OCI-M1 (cell line): ENCODE measurements at regions not wholly inside any gene's neighbourhood (a gene's known extent, or its start where the extent isn't known, plus 50 kb on each side); places are given as distances from the start of the nearest gene placed in this dataset.
A peak's percentile ranks its signal among the peaks of the same experiment; 100 is the strongest.

Source experiments
- DNase-seq: peaks from one replicate; lab custom pipeline; 2025; lab: John Stamatoyannopoulos, UW

DNA sequence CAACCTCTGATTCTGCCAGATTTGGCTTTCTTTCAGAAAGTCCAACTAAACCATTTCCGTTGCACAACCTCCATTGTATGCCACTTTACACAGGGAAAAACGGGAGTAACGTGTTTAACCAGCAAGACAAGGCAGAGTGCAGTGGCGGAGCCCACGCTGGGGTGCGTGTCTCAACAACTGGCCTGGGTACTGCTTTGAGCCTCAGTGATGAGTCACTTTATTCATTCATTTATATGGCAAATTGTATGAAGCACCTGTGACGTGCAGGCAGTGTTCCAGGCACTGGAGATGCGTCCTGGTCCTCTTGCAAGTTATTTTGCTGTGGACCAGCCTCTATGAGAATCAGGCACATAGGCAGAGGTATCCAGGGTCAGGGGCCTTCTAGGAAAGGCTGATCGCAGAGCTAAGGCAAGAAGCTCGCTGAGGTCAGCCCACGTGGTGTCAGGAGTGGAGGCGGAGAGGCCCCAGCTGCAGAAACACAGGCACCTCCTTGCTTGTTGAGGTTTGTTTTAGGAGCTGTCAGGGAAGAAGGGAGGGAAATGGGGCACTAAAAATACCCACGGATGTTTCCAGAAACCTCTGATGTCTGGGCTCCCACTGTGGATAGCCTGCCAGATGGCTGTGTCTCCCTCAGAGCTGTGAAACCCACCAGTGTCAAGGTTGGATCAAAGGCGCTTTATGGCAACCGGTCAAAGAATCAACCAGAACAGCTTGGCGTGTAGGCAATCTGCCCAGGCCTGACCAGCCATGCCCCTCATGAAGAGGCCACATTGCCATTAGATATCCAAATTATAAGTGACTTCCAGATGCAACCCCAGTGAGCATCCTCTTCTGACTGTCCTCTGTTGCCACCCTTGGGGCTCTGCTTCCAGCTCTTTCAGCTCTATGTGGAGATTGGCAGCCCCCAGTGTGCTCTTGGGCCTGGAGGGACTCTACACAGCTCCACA is 157.2 kb downstream of the CD83 start:
- no peak for DNase-seq

- no peak for DNase-seq
Observed at GRCh38 chr6:14275493-14275851, 157.9 kb downstream of the CD83 start.

DNA sequence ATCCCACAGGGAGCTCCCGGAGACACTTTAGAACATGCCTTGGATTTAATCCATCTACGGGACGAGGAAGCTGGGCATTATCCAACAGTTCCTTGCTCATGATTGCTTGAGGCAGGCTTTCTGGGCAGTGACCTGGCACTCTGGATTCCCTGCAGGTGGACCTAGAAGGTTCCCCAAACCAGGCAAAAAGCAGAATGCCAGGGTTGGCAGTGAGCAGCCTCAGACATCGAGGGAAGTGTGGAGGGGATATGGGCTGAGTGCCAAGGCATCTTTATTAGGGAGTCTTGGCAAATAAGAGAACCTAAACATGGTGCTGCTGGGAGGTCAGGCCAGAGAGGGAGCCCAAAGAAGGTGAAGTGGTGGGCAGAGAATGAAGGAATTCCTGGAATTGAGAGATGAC is 158.5 kb downstream of the CD83 start:
- DNase-seq, result no peak

DNA sequence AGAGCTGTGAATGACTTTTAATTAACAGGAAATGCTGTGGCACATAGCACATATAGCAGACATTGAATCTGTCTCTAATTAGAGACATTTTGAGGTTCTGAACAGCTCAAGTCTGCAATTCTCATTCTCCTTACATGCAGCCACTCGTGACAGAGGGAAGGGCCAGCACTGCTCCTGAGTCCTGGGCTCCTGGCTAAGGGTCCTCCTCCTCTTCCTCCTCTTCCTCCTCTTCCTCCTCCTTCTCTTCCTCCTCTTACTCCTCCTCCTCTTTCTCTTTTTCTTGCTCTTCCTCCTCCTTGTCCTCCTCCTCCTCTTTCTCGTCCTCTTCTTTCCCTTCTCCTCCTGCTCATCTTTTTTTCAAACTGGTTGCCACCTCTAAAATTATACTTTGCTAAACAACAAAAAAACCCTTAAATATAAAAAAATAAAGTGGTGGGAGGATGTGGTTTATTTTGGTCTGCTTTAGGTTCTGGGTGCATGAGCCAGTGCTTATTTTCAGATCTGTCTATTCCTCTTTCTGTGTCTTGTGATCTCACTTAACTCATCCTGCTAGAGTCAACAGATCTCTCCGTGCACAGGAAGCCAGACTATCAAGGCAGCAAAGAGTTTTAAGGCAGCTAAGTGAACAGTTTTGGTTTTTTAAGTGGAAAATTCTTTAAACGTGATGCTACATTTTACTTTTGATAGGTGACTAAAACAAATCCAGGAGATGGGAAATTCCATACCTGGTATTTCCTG is 159.3 kb downstream of the CD83 start:
- DNase-seq, result peak; percentile 14

GRCh38 chr6:14277405-14277930 is 159.9 kb downstream of the CD83 start:
- DNase-seq, result no peak

- no peak for DNase-seq
Observed at GRCh38 chr6:14278006-14278405, 160.4 kb downstream of the CD83 start.

- no peak for DNase-seq
Observed at GRCh38 chr6:14278446-14278845, 160.9 kb downstream of the CD83 start.

DNA sequence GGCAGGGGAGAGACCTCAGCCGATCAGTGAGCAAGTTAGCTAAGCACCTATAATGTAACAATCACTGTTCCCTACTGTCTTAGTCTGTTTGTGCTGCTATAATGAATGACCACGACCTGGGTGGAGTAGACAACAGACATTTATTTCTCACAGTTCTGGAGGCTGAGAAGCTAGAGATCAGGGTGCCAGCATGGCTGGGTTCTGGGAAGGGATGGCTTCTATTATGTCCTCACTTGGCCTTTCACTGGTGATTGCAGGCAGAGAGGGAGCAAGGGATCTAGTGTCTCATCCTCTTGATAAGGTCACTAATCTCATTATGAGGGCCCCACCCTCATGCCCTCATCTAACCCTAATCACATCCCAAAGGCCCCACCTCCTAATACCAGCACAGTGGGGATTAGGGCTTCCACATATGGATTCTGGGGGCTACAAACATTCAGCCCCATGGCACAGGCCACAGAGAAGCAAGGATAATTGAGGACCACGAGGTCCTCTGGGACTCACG is 162.5 kb downstream of the CD83 start:
- no peak for DNase-seq

DNA sequence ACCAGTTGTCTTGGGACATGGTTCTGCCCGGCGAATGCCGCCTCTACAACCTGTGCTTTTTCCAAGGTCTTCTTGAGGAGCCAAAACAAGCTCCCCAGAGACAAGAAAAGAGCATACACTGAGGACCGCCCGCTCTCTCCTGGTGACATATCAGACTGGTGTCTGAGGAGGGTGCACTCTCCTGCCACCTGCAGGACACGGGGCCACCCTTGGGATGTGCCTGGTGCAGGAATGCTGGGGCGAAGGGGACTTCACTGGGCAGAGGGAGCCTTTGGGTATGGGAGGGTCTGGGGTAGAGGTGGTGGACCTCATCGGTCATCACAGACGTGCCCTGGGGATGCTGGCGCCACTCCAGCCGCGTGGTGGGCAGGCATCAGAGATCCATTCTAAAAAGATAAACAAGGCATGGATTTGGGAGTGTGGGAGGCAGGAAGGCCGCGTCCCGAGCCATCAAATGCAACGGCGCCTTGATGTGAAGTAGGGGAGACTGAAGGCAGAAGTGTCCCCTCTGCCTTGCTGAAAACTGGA is 163.3 kb downstream of the CD83 start:
- no peak for DNase-seq

DNA sequence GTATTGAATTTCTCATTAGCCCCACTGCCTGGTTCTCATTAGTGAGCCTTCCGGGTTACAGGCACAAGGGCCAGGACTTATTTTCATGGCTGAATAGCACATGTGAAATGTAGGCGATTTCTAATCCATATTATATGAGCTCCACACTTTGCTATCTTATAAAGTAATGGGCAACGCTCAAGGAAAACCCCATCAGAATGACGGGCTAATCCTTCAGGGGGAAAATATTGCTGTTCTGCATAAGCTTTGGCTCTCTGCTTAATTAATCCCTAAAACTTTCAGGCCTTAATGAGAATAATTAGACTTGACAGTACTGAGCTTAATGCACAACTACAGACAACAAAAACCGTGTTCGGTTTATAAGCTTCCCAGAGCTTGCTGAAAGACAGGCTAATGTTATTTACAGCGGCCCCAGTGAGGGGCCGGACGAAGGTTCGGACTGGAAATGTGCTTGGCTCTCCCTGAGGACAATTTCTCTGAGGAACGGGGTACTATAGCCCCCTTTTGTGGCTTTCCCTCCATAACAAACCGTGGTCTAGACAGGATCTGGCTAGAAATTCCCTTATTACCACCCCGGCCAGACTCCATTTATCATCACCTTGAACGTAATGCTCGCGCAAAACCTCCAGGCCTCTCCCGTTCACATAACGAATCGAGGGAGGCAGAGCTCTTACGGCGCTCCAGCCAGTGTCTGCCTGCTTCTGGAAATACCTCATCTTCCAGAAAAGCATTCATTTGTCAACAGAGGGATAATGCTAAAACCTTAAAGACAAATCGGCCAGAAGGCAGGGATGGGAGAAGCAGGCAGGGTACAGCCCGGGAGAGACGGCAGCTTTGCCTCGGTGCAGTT is 164.5 kb downstream of the CD83 start:
- DNase-seq, result no peak

- no peak for DNase-seq
Observed at GRCh38 chr6:14282854-14283505, 165.4 kb downstream of the CD83 start.

- no peak for DNase-seq
Observed at GRCh38 chr6:14283600-14284235, 166.1 kb downstream of the CD83 start.

DNA sequence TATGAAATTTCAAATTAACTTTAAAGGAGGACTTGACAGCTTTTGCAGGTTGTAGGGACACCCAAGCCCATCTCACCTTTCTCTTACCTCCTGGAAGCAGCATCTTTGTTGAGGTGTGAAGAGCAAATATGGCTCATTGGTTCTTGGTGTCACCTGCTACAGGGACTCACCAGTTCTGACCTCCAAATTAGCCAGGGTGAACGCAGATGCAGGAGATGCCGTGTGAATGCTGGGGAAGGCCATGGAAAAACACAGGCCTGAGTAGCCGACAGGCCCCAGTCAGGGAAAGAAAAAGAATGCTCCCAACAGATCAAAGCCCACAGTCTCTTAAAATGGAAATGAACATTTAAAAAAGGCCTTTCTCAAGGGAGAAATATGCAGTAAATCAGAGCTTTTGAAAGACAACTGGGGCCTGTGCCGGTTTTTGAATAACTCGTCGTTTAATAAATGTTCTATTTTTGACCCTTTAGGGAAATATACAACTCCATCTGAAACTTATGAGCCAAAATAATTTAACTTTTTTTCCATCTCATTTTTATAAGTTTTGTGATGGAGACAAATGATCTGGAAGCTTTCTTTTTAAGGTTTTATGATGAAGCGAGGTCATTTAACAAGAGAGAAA is 167.5 kb downstream of the CD83 start:
- DNase-seq, result no peak

- no peak for DNase-seq
Observed at GRCh38 chr6:14286144-14286543, 168.6 kb downstream of the CD83 start.

DNA sequence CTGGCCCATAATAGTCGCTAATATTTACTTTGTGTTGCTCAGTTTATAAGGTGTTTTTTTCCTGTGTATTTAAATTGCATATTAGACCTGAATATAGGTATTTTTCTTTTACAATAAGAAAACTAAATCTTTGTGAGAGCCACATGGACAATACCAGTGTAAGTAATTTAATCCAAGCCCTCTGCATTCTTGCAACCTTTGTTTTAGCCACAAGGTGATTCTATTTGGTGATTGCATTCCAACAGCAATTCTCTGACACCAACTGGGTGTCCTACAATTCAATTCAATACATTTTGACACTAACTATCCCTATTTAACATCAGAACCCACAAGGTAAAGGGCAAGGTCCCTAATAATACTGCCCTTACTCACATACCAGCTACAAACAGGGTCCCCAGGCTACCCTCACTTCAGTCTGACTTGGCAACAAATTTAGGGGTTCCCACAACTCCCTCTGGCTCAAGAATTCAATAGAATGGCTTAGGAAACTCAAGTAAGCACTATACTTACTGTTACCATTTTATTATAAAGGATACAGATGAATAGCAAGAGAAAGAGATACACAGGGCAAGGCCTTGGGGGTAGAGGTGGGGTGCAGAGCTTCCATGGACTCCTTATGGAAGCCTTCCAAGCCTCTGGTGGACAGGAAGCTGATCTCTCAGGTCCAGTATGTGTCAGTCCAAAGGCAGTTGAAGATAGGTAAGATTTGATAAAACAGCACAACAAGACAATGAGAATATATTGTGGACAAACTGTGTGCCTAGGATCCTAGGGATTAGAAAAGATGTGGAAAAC is 169.3 kb downstream of the CD83 start:
- no peak for DNase-seq

- no peak for DNase-seq
Observed at GRCh38 chr6:14287707-14288106, 170.1 kb downstream of the CD83 start.

DNA sequence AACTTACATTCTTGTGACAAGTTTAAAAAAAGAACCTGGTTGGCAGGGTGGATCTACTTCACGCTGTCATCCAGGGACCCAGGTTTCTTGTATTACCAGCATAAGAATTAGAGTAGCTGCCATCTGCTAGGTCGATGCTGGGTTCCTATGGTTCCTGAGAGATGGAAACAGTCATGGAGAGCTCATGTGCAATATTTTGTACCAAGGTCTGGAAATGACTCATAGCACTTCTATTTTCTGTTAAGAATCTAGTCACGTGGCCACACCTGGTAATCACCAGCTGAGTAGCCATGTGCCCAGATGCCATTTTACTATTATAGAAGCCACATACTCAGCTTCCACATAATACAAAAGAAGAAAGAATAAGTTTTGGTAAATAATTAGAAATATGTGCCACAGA is 171.3 kb downstream of the CD83 start:
- no peak for DNase-seq

DNA sequence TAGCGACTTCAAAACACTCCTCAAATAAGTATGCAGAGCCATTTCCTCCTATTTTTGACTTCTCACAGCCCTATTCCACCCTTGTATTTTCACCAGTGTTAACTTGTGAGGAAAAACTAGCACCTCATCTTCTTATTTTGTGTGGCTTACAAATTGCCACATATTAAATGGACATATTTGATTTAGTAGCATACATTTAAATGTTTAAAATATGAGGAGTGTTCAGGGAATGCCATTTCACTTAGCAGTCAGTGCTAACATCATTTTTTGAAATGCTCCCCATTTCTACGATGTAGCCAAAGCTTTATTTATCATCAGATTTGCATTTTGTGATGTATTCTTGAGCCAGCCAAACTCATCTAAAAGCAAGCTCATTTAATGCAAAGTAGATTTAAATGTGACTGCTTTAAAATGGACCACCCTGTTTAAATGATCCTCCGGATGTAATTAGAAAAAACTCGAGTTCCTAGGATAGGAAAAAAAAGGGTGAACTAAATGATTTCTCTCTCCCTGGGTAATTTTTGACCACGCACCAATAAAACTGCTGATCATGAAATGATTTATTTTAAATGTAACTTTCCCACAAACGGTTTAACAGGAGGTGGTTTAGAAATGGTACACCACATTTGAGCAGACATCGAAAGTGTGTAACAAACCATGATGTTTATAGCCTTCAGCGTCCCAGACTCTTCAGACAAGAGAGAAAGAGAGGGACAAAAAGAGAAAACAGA is 172.6 kb downstream of the CD83 start:
- DNase-seq, result no peak
